HPDE6-E6E7 (cell line): ENCODE measurements at regions not wholly inside any gene's neighbourhood (a gene's known extent, or its start where the extent isn't known, plus 50 kb on each side); places are given as distances from the start of the nearest gene placed in this dataset.
"Not testable (repeated sequence)": the region's sequence is repeated elsewhere in the genome, so short reads cannot be mapped to it uniquely, and the experiment has no call there.

Experiments used
- DNase-seq: peaks from one replicate; pipeline ENCODE4 v3.0.0; 2011; ENCODE audit warnings: missing footprints; ENCODE audit errors: extremely low spot score

DNA sequence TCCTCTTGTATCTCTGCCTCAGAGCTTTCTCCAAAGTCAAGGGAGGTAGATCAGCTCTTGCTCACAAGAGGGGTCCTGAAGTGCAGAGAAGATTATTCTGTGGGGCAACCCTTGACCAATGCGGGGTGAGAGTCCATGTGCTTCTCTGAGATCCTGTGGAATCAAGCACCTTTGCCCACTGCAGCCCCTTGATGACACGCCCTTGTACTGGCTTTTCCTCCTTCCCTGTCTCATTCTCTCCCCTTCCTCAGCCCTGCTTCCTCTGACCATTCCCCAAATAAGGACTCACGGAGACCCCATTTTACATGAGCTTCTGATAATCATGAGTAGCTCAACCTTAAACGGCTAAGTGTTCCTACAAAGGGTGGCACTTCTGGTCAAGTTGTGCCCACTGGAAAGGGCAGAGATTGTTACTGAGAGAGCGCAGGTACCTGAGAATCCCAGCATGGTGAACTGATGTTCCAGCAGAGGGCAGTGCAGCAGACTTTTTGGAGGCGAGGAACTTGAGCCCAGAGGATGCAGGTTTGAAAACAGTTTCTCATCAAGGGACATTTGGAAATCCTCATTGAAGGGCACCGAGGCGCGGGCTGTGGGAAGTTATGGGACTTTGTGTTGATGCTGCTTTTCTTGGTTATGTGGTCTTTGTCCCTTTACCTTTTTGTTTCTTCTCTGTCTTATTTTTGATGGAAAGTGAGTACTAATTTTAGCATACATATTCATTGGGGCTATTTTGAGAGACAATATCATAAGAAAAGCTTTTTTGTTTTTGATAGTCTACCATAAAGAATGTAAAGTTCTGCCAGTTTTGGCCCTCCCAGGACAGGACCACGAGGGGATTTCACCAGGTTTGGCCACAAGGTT is 201.3 kb downstream of the RBM46 start:
- DNase-seq: peak; percentile 49

- DNase-seq: no peak
These were observed 202.6 kb downstream of the RBM46 start for GRCh38 chr4:154983714-154984113.

GRCh38 chr4:154984148-154984547 is 203.1 kb downstream of the RBM46 start:
- DNase-seq: no peak

DNA sequence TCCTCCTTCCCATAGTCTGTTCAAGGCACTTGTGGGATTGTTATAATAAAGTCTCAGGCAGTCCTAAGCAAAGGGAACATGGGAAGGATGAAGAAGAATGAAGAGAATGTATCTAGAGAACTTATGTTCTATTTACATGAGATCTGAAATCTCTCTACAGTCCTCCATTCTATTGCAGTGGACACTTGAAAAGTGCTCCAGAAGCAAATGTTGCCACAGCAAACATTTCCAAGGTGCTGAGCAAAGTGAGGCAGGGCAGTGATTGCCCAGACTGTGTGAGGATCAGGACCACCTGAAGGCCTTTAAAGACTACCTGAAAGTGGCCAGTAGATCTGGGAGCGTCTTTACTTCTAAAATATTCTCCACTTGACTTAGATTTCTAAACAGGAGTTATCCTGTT is 203.5 kb downstream of the RBM46 start:
- no peak for DNase-seq

DNA sequence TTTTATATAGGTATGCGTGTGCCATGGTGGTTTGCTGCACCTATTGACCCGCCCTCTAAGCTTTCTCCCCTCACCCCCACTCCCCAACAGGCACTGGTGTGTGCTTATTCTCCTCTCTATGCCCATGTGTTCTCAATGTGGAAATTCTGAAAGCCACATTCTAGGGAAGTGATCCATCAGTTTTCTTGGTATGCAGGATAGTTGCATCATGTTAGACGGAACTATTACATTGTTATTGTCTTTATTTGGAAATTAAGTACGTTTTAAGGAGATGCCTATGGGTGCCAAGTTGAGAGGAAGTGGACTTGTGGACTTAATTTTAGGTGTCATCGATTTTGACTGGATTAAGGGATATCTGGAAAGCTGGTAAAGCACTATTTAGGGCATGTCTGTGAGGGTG is 204.6 kb downstream of the RBM46 start:
- DNase-seq: no peak

GRCh38 chr4:154988511-154988910 is 207.4 kb downstream of the RBM46 start:
- no peak for DNase-seq

DNA sequence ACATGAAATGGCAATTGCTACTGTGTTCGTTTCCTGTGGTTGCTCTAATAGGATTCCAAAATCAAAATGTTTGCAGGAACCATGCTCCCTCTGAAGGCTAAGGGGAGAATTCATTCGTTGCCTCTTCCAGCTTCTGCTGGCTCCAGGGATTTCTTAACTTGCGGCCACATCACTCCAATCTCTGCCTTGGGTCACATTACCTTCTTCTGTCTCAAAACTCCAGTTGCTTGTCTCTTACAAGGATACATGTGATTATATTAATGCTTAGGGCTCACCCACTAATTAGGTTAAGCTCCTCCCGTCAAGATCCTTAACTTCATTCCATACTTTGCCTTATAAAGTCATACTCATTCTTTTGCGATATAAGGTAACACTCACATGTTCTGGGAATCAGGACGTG is 208.4 kb downstream of the RBM46 start:
- DNase-seq: no peak

DNA sequence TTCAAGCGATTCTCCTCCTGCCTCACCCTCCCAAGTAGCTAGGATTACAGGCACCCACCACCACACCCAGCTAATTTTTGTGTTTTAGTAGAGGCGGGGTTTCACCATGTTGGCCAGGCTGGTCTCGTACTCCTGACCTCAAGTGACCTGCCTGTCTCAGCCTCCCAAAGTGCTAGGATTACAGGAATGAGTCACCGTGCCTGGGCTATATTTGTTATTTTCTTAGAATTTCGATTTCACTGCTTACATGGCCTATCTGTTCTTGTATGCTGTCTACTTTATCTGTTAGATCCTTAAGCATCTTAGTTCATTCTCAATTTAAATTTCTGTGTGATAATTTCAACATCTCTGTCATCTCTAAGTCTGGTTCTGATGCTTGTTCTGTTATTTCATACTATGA is 210.6 kb upstream of the NPY2R start:
- not testable (repeated sequence) for DNase-seq

DNA sequence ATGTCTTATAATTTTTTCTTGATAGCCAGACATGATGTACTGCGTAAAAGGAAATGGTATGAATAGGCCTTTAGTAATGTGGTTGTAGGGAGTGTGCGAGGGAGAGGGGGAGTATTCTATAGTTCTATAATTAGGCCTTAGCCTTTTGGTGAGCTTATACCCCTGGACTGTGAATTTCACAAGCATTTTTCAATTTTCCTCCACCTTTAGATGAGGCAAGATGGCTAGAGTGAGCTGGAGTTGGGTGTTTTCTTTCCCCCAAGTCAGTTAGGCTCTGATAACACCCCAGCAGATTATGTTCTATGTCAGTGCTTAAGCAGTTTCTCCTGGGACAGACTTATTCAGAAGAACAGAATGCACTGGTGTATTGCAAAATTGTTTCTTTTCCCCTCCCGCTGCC is 210.2 kb upstream of the NPY2R start:
- DNase-seq: no peak

DNA sequence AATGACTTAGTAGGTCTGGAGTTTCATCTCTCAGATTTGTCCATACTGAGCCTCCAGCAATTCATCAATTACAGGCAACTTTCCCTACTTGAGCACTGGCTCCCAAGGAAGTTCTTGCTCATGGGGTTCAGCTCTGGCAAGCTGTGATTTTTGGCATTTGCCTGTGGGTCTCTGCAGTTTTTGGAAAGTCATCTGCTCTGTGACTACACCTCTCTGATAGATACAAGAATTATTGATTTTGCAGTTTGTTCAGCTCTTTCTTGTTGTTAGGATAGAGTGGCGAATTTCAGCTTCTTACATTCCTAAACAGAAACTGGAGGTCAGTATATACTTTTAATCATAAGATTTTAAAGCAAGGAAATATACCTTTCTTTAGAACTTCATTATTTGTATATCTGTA is 209.7 kb upstream of the NPY2R start:
- DNase-seq: no peak

- no peak for DNase-seq
These were observed 208.4 kb upstream of the NPY2R start for GRCh38 chr4:154999950-155000578.

DNA sequence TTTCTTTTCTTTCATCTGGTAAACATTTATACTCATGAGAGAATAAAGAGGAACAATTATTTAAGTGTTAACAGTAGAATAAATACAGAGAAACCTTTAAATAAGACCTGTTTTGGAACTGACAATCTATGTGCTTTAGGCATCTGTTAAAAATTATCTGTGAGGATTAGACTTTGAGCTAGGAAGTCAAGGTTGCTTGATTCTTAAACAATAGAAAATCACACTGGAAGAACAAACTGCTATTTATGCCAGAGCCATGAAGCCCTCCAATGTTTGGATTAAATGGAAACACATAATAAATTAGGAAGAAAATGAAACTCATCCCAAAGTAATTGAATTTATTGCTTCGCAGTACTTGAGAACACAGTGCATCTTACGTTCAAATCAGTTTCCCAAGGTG is 207.2 kb upstream of the NPY2R start:
- no peak for DNase-seq

DNA sequence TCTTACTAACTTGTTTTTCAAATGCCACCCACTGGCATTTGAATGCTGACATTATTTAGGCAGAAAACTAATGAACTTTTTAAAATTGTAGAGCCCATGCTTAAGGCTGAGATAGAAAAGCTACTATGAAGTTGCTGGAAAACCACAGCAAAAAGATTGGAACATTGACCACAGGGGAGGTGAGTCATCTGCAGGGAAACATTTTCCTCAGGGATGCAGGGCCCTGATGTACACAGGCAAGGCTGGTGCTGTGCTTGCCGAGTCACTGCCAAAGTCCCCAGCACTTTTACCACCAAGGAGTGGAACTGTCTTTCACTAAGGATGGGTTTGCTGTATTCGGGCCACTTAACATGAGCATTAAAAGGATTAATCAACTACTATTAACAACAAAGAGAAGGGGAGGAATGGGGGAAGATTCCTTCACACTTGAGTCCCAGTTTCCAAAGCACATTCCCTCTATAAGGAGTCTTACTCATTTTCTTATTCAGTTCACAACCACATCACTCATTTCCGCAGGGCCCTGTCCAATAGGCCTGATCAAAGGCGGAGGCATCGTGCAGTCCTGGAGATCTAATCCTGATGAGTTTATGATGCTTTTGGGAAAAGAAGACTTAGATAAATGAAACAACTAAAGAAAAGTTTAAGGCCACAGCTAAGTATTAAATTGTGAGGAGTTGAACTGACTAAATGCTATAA is 202.9 kb upstream of the NPY2R start:
- no peak for DNase-seq

GRCh38 chr4:155007660-155008176 is 200.7 kb upstream of the NPY2R start:
- DNase-seq: no peak

DNA sequence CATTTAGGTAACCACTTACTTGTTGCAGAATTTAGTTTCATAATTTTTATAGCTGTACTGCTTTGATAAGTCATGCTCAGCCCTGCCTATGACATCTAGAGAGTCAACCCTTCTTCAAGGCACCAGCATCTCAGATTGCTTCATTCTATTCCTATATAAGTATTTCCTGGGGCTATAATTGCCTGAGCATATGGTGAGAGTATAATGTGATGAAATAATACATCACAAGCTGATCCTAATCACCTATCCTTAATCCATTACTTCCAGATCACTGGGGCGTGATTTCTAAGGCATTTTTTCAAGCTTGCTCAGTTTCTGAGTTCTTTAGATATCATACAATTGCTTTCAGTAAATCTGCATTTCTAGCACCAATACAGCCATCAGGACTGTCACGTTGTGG is 200.0 kb upstream of the NPY2R start:
- DNase-seq: no peak

- DNase-seq: no peak
These were observed 199.1 kb upstream of the NPY2R start for GRCh38 chr4:155009288-155009687.

GRCh38 chr4:155010376-155010775 is 198.1 kb upstream of the NPY2R start:
- no peak for DNase-seq

DNA sequence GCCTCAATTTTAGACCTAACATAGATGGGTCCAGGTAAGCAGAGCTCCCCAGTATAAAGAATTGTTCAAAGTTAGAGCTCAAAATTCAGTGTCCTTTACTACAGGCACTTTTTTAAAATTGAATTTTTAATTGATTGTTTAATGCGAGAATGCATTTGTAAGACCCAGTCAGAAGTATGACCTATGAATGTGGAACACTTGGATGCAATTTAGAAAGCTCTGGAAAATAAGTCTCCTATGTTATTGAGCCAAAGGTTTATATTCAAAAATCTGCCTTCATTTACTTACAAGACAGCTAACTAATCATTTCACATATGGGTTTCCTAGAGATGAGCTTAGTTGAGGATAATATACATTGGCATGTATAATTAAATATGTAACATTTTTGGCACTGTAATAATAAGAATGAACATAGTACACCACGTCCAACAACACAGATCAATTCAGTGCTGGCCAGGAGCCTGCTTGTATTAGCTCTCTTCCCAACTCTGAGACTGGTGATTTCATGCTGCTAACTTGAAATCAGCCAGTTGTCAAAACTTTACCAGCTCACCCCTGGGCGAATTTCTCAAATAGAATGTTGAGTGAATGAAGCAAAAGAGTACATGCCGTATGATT is 197.2 kb upstream of the NPY2R start:
- DNase-seq: no peak

GRCh38 chr4:155012469-155012868 is 196.0 kb upstream of the NPY2R start:
- no peak for DNase-seq

GRCh38 chr4:155017426-155017825 is 191.0 kb upstream of the NPY2R start:
- no peak for DNase-seq

GRCh38 chr4:155025762-155026457 is 182.5 kb upstream of the NPY2R start:
- DNase-seq: peak; percentile 16

GRCh38 chr4:155026715-155027114 is 181.7 kb upstream of the NPY2R start:
- no peak for DNase-seq
